H1 (cell line): ENCODE measurements at regions not wholly inside any gene's neighbourhood (a gene's known extent, or its start where the extent isn't known, plus 50 kb on each side); places are given as distances from the start of the nearest gene placed in this dataset.

ENCODE experiments used
- CTCF ChIA-PET: fragments of 300-600 bp; sonication (Branson Sonifier 250); formaldehyde crosslinking; loops from one replicate; lab custom pipeline; 2021; ENCODE audit not compliant: partially characterized antibody; lab: Charles Lee
- POLR2A ChIA-PET: fragments of 300-600 bp; sonication (Branson Sonifier 250); formaldehyde crosslinking; loops from one replicate; lab custom pipeline; 2021; ENCODE audit warnings: inconsistent platforms; ENCODE audit not compliant: partially characterized antibody; lab: Charles Lee
- DNase-seq, 2 experiments: peaks; one replicate each; pipeline versions ENCODE4 v3.0.0 to v3.0.0-alpha.2; 2010 to 2022; ENCODE audit warnings: low spot score in 2 of 2, low read depth in 1 of 2, mixed read lengths in 1 of 2
- FAIRE-seq: peaks from 2 replicates; lab custom pipeline; 2011; peaks lifted over from hg19 to GRCh38; lab: Jason Lieb, UNC
- H2AFZ ChIP-seq: 2 replicates; pipeline ENCODE4 v1.8.1; 2012; ENCODE audit warnings: low read length, inconsistent platforms
- H2AK5ac ChIP-seq: 2 replicates; pipeline ENCODE4 v1.6.1; 2013; ENCODE audit warnings: low read depth, low read length
- H2BK120ac ChIP-seq: replicated peaks from 2 replicates; pipeline ENCODE3; 2013; ENCODE audit warnings: low read depth, low read length, inconsistent platforms
- H2BK12ac ChIP-seq: 2 replicates; pipeline ENCODE4 v1.6.1; 2013; ENCODE audit warnings: low read depth, low read length
- H2BK15ac ChIP-seq: 2 replicates; pipeline ENCODE4 v1.6.1; 2013; ENCODE audit warnings: low read length
- H2BK20ac ChIP-seq: 2 replicates; pipeline ENCODE4 v1.6.1; 2013; ENCODE audit warnings: low read length
- H2BK5ac ChIP-seq: 2 replicates; pipeline ENCODE4 v1.6.1; 2013; ENCODE audit warnings: low read depth, low read length
- H3K14ac ChIP-seq: 2 replicates; pipeline ENCODE4 v1.6.1; 2013; ENCODE audit warnings: inconsistent platforms; ENCODE audit not compliant: insufficient read length
- H3K18ac ChIP-seq: 2 replicates; pipeline ENCODE4 v1.6.1; 2013; ENCODE audit warnings: low read length; ENCODE audit errors: extremely low read depth
- H3K23ac ChIP-seq: 2 replicates; pipeline ENCODE4 v1.6.1; 2013; ENCODE audit warnings: inconsistent platforms; ENCODE audit not compliant: insufficient read length
- H3K23me2 ChIP-seq: 2 replicates; pipeline ENCODE4 v1.6.1; 2013; ENCODE audit warnings: low read depth, low read length
- H3K27ac ChIP-seq: 2 replicates; pipeline ENCODE4 v1.6.1; 2011; ENCODE audit warnings: low read depth, low read length, inconsistent platforms
- H3K27me3 ChIP-seq, 4 experiments: replicated peaks in 1 of 4; 1 replicate in 1 of 4; 2 replicates in 3 of 4; pipeline versions ENCODE4 v1.6.1 to v1.8.1; 2011 to 2013; ENCODE audit warnings: low read length in 3 of 4, mild to moderate bottlenecking in 3 of 4, inconsistent platforms in 2 of 4, mixed read lengths in 2 of 4, moderate library complexity in 1 of 4; ENCODE audit not compliant: control insufficient read depth in 3 of 4, insufficient read depth in 3 of 4; ENCODE audit errors: extremely low read depth in 1 of 4
- H3K36me3 ChIP-seq, 4 experiments: 2 replicates each; pipeline versions ENCODE4 v1.6.1 to v1.8.1; 2011 to 2013; ENCODE audit warnings: mild to moderate bottlenecking in 4 of 4, low read length in 3 of 4, moderate library complexity in 2 of 4, control low read depth in 1 of 4, inconsistent platforms in 1 of 4; ENCODE audit not compliant: insufficient read depth in 4 of 4, control insufficient read depth in 2 of 4
- H3K4ac ChIP-seq: replicated peaks from 2 replicates; pipeline ENCODE3; 2013; ENCODE audit warnings: low read length, low read depth, mixed read lengths, inconsistent platforms; ENCODE audit not compliant: insufficient read length
- H3K4me1 ChIP-seq, 4 experiments: replicated peaks in 1 of 4; 1 replicate in 1 of 4; 2 replicates in 3 of 4; pipeline versions ENCODE4 v1.6.1 to v1.8.1; 2011 to 2013; ENCODE audit warnings: low read length in 3 of 4, inconsistent platforms in 2 of 4, mixed read lengths in 1 of 4; ENCODE audit not compliant: insufficient read depth in 4 of 4, control insufficient read depth in 3 of 4
- H3K4me2 ChIP-seq, 2 experiments: 2 replicates each; pipeline versions ENCODE4 v1.6.1 to v1.8.1; 2011 to 2013; ENCODE audit warnings: low read depth in 2 of 2, low read length in 2 of 2, control low read depth in 1 of 2, inconsistent platforms in 1 of 2, mild to moderate bottlenecking in 1 of 2; ENCODE audit not compliant: insufficient read depth in 1 of 2
- H3K4me3 ChIP-seq, 4 experiments: fragments of 200-600, 300-600 bp in 1 of 4; sonication (generic), shearing (Covaris generic), sonication (Bioruptor Twin) in 1 of 4; 2 replicates each; pipeline versions ENCODE4 v1.5.1 to v1.8.1; 2011 to 2016; ENCODE audit warnings: low read length in 4 of 4, low read depth in 3 of 4, control low read depth in 2 of 4, inconsistent platforms in 2 of 4, mild to moderate bottlenecking in 2 of 4, mixed read lengths in 1 of 4, moderate library complexity in 1 of 4; ENCODE audit not compliant: insufficient read depth in 2 of 4; ENCODE audit errors: extremely low read depth in 1 of 4
- H3K56ac ChIP-seq: replicated peaks from 2 replicates; pipeline ENCODE3; 2013; ENCODE audit warnings: low read depth, mild to moderate bottlenecking, mixed read lengths, low read length, inconsistent platforms; ENCODE audit not compliant: insufficient read length
- H3K79me1 ChIP-seq: 2 replicates; pipeline ENCODE4 v1.6.1; 2013; ENCODE audit warnings: low read depth, low read length, control low read depth
- H3K79me2 ChIP-seq, 2 experiments: 2 replicates each; pipeline versions ENCODE4 v1.6.1 to v1.8.1; 2012 to 2013; ENCODE audit warnings: low read length in 2 of 2, mild to moderate bottlenecking in 2 of 2, inconsistent platforms in 1 of 2; ENCODE audit not compliant: insufficient read depth in 2 of 2, control insufficient read depth in 1 of 2
- H3K9ac ChIP-seq, 4 experiments: replicated peaks in 1 of 4; 1 replicate in 1 of 4; 2 replicates in 3 of 4; pipeline versions ENCODE4 v1.6.1 to v1.8.1; 2011 to 2013; ENCODE audit warnings: low read depth in 3 of 4, low read length in 3 of 4, control low read depth in 2 of 4, mild to moderate bottlenecking in 2 of 4, moderate library complexity in 2 of 4, inconsistent platforms in 1 of 4; ENCODE audit errors: extremely low read depth in 1 of 4
- H3K9me3 ChIP-seq, 2 experiments: 2 replicates each; pipeline versions ENCODE4 v1.6.1 to v1.8.1; 2012 to 2013; ENCODE audit warnings: mild to moderate bottlenecking in 2 of 2, moderate library complexity in 2 of 2, control low read depth in 1 of 2, inconsistent platforms in 1 of 2, low read depth in 1 of 2, low read length in 1 of 2, mixed read lengths in 1 of 2; ENCODE audit not compliant: insufficient read depth in 2 of 2
- H4K20me1 ChIP-seq, 2 experiments: replicated peaks in 1 of 2; 2 replicates each; pipeline versions ENCODE3 to v1.8.1; 2011 to 2013; ENCODE audit warnings: inconsistent platforms in 2 of 2, low read length in 2 of 2, mild to moderate bottlenecking in 1 of 2; ENCODE audit not compliant: insufficient read depth in 2 of 2, control insufficient read depth in 1 of 2
- H4K5ac ChIP-seq: 2 replicates; pipeline ENCODE4 v1.6.1; 2013; ENCODE audit warnings: low read length, low read depth, mixed read lengths, inconsistent platforms; ENCODE audit not compliant: insufficient read length
- H4K8ac ChIP-seq: 2 replicates; pipeline ENCODE4 v1.8.0; 2013; ENCODE audit warnings: mild to moderate bottlenecking, moderate library complexity, low read length, inconsistent platforms; ENCODE audit not compliant: insufficient read depth; ENCODE audit errors: extremely low read depth
- H4K91ac ChIP-seq: replicated peaks from 2 replicates; pipeline ENCODE3; 2013; ENCODE audit warnings: low read length, mixed read lengths, inconsistent platforms; ENCODE audit not compliant: insufficient read length
- ASH2L ChIP-seq: fragments of 200-600, 300-600 bp; sonication (generic); IDR thresholded peaks from one replicate; pipeline ENCODE4 v1.7.1; 2017; ENCODE audit warnings: low read length
- CHD1 ChIP-seq: IDR thresholded peaks from 2 replicates; pipeline ENCODE4 v1.6.1; 2012; ENCODE audit warnings: low read depth, low read length, improper control_type of control experiment
- EGR1 ChIP-seq: IDR thresholded peaks from 2 replicates; pipeline ENCODE4 v1.6.1; 2011; ENCODE audit warnings: low read depth, low read length, borderline replicate concordance
- HDAC2 ChIP-seq, 2 experiments: fragments of 300-600 bp in 1 of 2; sonication (generic) in 1 of 2; IDR thresholded peaks; 2 replicates each; pipeline ENCODE4 v1.6.1; 2011 to 2012; ENCODE audit warnings: low read depth in 2 of 2, low read length in 2 of 2, mild to moderate bottlenecking in 2 of 2, moderate library complexity in 2 of 2, borderline replicate concordance in 1 of 2, inconsistent platforms in 1 of 2
- MAFK ChIP-seq: IDR thresholded peaks from 2 replicates; pipeline ENCODE4 v1.6.1; 2012; ENCODE audit warnings: low read depth, mild to moderate bottlenecking, improper control_type of control experiment, low read length
- SAP30 ChIP-seq: fragments of 300-600 bp; sonication (generic); IDR thresholded peaks from 2 replicates; pipeline ENCODE4 v1.7.1; 2012; ENCODE audit warnings: low read length, moderate library complexity, mild to moderate bottlenecking, inconsistent platforms; ENCODE audit not compliant: insufficient read depth, insufficient replicate concordance
- TEAD4 ChIP-seq: IDR thresholded peaks from 2 replicates; pipeline ENCODE4 v1.6.1; 2012; ENCODE audit warnings: low read depth, low read length, inconsistent platforms, mixed read lengths
- YY1 ChIP-seq: IDR thresholded peaks from 2 replicates; pipeline ENCODE4 v1.6.1; 2011; ENCODE audit warnings: low read depth, mild to moderate bottlenecking, low read length
- WGBS, 2 experiments: shearing (Covaris generic) in 1 of 2; methylation state at CpG; one replicate each; pipeline versions ENCODE4 v1.1.6 to v1.1.7; 2013 to 2015; ENCODE audit warnings: low lambda C conversion rate in 2 of 2, mixed read lengths in 2 of 2, inconsistent platforms in 1 of 2, low coverage in 1 of 2, missing lambda C conversion rate in 1 of 2; ENCODE audit not compliant: insufficient replicate concordance in 2 of 2, insufficient coverage in 1 of 2, insufficient read length in 1 of 2; ENCODE audit errors: extremely low coverage in 1 of 2, missing lambda C conversion rate in 1 of 2; 5-methylcytosine and 5-hydroxymethylcytosine counted together

GRCh38 chr11:91959411-91959810 lies 265.2 kb upstream of the FAT3 start:
- H3K9ac ChIP-seq: no peak overlapping the region
- H3K4me3 ChIP-seq: no peak overlapping the region
- POLR2A ChIA-PET: no interaction called here
- H2BK20ac ChIP-seq: no peak overlapping the region
- no peaks in the 10 kb centered on the region for H3K79me2 ChIP-seq
- H4K8ac ChIP-seq: no peak overlapping the region
- no peak overlapping the region for H4K91ac ChIP-seq
- CTCF ChIA-PET: interaction anchor here (1.3 kb wide), 1 partner anchor 13 kb away, joined by 3 read pairs; no protein-coding TSS in a partner anchor
- no peaks in the 10 kb centered on the region for H3K9me3 ChIP-seq
- H2BK15ac ChIP-seq: no peak overlapping the region; the same call in 1 of the 2 replicates
- WGBS, 2 experiments: 96% methylated on average over 3 of the region's 3 CpGs; no CpG with 5 or more reads in 1 of the 2 experiments
- H3K4me1 ChIP-seq: no peaks in the 10 kb centered on the region
- no peak overlapping the region for H3K4me2 ChIP-seq
- FAIRE-seq (no peak), DNase-seq (no peak)
- H3K36me3 ChIP-seq: no peaks in the 10 kb centered on the region
- no peak overlapping the region for H2BK12ac ChIP-seq
- H2BK5ac ChIP-seq: no peak overlapping the region
- H4K20me1 ChIP-seq: no peaks in the 10 kb centered on the region
- H3K14ac ChIP-seq: no peak overlapping the region
- no peak overlapping the region for H3K56ac ChIP-seq
- no peak overlapping the region for H2AFZ ChIP-seq
- no peak overlapping the region for H3K4ac ChIP-seq
- H3K23me2 ChIP-seq: no peaks in the 10 kb centered on the region
- no peak for TF ChIP-seq YY1
- no peak for TF ChIP-seq TEAD4
- no peak for TF ChIP-seq ASH2L
- TF ChIP-seq SAP30: no peak
- TF ChIP-seq MAFK: no peak
- TF ChIP-seq CHD1: no peak
- no peak for TF ChIP-seq HDAC2 (IDR thresholded peaks at IDR 0.05; ENCODE audit: borderline replicate concordance in 1 of 2, low read depth in 2 of 2, low read length in 2 of 2)
- TF ChIP-seq EGR1: no peak
- TF ChIP-seq, all 59 proteins: peak for 0
- Histone ChIP-seq H3K23ac (no peak overlapping the region), H2AK5ac (no peak overlapping the region), H2BK120ac (no peak overlapping the region), H4K5ac (no peak overlapping the region), H3K79me1 (no peaks in the 10 kb centered on the region), H3K27ac (no peak overlapping the region), H3K27me3 (no peaks in the 10 kb centered on the region), H3K18ac (no peak overlapping the region)
